ENCODE measurements at regions not wholly inside any gene's neighbourhood (a gene's known extent, or its start where the extent isn't known, plus 50 kb on each side); places are given as distances from the start of the nearest gene placed in this dataset.

DNA sequence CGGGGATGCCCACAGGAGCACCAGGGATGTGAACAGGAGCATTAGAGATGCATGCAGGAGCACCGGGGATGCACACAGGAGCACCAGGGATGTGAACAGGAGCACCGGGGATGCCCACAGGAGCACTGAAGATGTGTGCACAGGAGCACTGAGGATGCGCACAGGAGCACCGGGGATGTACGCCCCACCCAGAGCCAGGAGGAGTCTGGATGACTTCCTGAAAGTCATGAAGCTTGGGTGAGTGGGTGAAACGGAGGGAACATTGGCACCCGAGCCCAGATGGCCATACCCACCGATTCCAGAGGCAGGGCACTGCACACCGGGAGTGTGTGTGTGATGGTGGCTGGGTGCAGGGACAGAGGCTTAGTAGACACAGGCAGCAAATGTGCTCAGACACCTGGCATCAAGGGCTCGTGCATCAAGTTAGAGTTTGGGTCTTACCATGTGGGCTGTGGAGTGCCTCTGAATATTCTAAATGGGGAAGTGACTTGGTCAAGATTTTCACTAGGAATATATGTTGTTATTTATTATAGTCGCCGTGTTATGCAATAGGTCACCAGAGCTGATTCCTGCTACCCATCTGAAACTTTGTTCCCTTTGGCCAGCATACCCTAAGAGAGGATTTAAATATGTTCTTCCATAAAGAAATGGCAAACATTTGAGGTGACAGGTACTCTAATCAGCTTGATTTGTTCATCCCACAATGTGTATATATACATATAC is 365.8 kb upstream of the MYT1L start:
- SMC1A ChIA-PET (ENCODE audit: uncharacterized antibody, unreplicated experiment), result interaction anchor here (0.7 kb wide), 1 partner anchor 10 kb away, joined by 3 read pairs; no protein-coding TSS in a partner anchor
- H4K20me1 ChIP-seq (ENCODE audit: control insufficient read depth, insufficient read depth), result no peaks in the 10 kb centered on the region
- H3K79me2 ChIP-seq (ENCODE audit: control insufficient read depth, insufficient read depth, low read length), result no peaks in the 10 kb centered on the region
- H3K4me3 ChIP-seq, result no peak overlapping the region
- in situ Hi-C loops (cut with MboI) (no loop called here), intact Hi-C loops (cut with micrococcal nuclease; ENCODE audit: unreplicated experiment) (no loop called here)
- ATAC-seq (no peak), DNase-seq (ENCODE audit: low read depth, low spot score) (no peak), FAIRE-seq (no peak)
- no peak overlapping the region for H3K27ac ChIP-seq (ENCODE audit: control insufficient read depth, insufficient read depth)
- no peaks in the 10 kb centered on the region for H3K9me3 ChIP-seq (replicated peaks; ENCODE audit: control insufficient read depth, insufficient read depth, low read length)
- RAD21 ChIA-PET (ENCODE audit: unreplicated experiment), result no interaction called here
- no peak overlapping the region for H3K9ac ChIP-seq (ENCODE audit: control insufficient read depth, insufficient read depth, low read length)
- POLR2A ChIA-PET, result no interaction called here
- H3K36me3 ChIP-seq (ENCODE audit: control insufficient read depth in 2 of 2, insufficient read depth in 2 of 2, low read length in 1 of 2), result no peaks in the 10 kb centered on the region
- H3K27me3 ChIP-seq (replicated peaks in 1 of 2; ENCODE audit: control insufficient read depth in 2 of 2, insufficient read depth in 2 of 2, low read length in 1 of 2), result no peaks in the 10 kb centered on the region
- no TSS peak for BruUV-seq (replicated peaks)
- no peak overlapping the region for H3K4me2 ChIP-seq (ENCODE audit: control insufficient read depth, insufficient read depth)
- no peak overlapping the region for H2AFZ ChIP-seq (ENCODE audit: control insufficient read depth, low read depth, low read length)
- WGBS (ENCODE audit: insufficient coverage, insufficient replicate concordance, low lambda C conversion rate, missing lambda C conversion rate), result 36% methylated on average over 13 of the region's 13 CpGs
- no peaks in the 10 kb centered on the region for H3K4me1 ChIP-seq (ENCODE audit: control insufficient read depth, insufficient read depth, low read length)
- CTCF ChIA-PET, result interaction anchor here (0.5 kb wide), 1 partner anchor 473 kb away, joined by 3 read pairs; no protein-coding TSS in a partner anchor
- TF ChIP-seq IRF4 (IDR thresholded peaks at IDR 0.05; ENCODE audit: low read depth, low read length) (no peak), MYC (IDR thresholded peaks at IDR 0.05; ENCODE audit: insufficient read depth, insufficient read length, insufficient replicate concordance, low read length, severe bottlenecking) (no peak), BACH1 (IDR thresholded peaks at IDR 0.05; ENCODE audit: borderline replicate concordance) (no peak), IKZF2 (IDR thresholded peaks at IDR 0.05) (no peak)
- TF ChIP-seq, protein P1, sequence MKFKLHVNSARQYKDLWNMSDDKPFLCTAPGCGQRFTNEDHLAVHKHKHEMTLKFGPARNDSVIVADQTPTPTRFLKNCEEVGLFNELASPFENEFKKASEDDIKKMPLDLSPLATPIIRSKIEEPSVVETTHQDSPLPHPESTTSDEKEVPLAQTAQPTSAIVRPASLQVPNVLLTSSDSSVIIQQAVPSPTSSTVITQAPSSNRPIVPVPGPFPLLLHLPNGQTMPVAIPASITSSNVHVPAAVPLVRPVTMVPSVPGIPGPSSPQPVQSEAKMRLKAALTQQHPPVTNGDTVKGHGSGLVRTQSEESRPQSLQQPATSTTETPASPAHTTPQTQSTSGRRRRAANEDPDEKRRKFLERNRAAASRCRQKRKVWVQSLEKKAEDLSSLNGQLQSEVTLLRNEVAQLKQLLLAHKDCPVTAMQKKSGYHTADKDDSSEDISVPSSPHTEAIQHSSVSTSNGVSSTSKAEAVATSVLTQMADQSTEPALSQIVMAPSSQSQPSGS (IDR thresholded peaks at IDR 0.05; ENCODE audit: low read length), result no peak

DNA sequence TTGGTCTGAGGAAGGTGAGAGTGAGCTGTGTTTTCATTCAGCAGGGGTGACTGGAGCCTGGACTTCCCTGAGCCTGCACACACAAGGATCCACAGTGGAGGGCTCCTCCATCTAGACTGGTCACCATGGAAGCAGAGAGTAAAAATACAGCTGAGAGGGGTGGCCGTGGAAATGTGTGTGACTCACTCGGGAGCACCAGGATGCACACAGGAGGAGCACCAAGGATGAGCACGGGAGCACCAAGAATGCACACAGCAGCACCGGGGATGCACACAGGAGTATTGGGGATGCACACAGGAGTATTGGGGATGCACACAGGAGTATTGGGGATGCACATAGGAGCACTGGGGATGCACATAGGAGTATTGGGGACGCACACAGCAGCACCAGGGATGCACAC is 365.2 kb upstream of the MYT1L start:
- ChIA-PET POLR2A (no interaction called here), CTCF (no interaction called here), SMC1A (ENCODE audit: uncharacterized antibody, unreplicated experiment) (no interaction called here), RAD21 (ENCODE audit: unreplicated experiment) (no interaction called here)
- Histone ChIP-seq H3K9ac (ENCODE audit: control insufficient read depth, insufficient read depth, low read length) (no peak overlapping the region), H3K4me3 (no peak overlapping the region), H3K27ac (ENCODE audit: control insufficient read depth, insufficient read depth) (no peak overlapping the region), H3K36me3 (ENCODE audit: control insufficient read depth in 2 of 2, insufficient read depth in 2 of 2, low read length in 1 of 2) (no peaks in the 10 kb centered on the region), H4K20me1 (ENCODE audit: control insufficient read depth, insufficient read depth) (no peaks in the 10 kb centered on the region), H3K9me3 (replicated peaks; ENCODE audit: control insufficient read depth, insufficient read depth, low read length) (no peaks in the 10 kb centered on the region), H3K27me3 (replicated peaks in 1 of 2; ENCODE audit: control insufficient read depth in 2 of 2, insufficient read depth in 2 of 2, low read length in 1 of 2) (no peaks in the 10 kb centered on the region), H2AFZ (ENCODE audit: control insufficient read depth, low read depth, low read length) (no peak overlapping the region), H3K4me2 (ENCODE audit: control insufficient read depth, insufficient read depth) (no peak overlapping the region), H3K79me2 (ENCODE audit: control insufficient read depth, insufficient read depth, low read length) (no peaks in the 10 kb centered on the region), H3K4me1 (ENCODE audit: control insufficient read depth, insufficient read depth, low read length) (no peaks in the 10 kb centered on the region)
- DNase-seq (ENCODE audit: low read depth, low spot score), result no peak
- TF ChIP-seq SIX5 (IDR thresholded peaks at IDR 0.05; ENCODE audit: low read depth, low read length, severe bottlenecking) (no peak), CBX3 (IDR thresholded peaks at IDR 0.05; ENCODE audit: borderline replicate concordance, low read depth) (no peak), SP1 (IDR thresholded peaks at IDR 0.05; ENCODE audit: low read depth, low read length) (no peak), MYC (IDR thresholded peaks at IDR 0.05; ENCODE audit: insufficient read depth, insufficient read length, insufficient replicate concordance, low read length, severe bottlenecking) (no peak), SIN3A (IDR thresholded peaks at IDR 0.05; ENCODE audit: low read depth, low read length) (no peak), MXI1 (IDR thresholded peaks at IDR 0.05; ENCODE audit: low read depth, low read length) (no peak)
- BruUV-seq (replicated peaks), result no TSS peak
- intact Hi-C loops (cut with micrococcal nuclease; ENCODE audit: unreplicated experiment), result no loop called here
- in situ Hi-C loops (cut with MboI), result no loop called here
- WGBS (ENCODE audit: insufficient coverage, insufficient replicate concordance, low lambda C conversion rate, missing lambda C conversion rate), result 27% methylated on average over 5 of the region's 5 CpGs
- FAIRE-seq, result no peak
- no peak for ATAC-seq

Data from GM12878 (cell line).